Prostate gland (tissue), 2 donors: ENCODE measurements at regions not wholly inside any gene's neighbourhood (a gene's known extent, or its start where the extent isn't known, plus 50 kb on each side); places are given as distances from the start of the nearest gene placed in this dataset.

Experiments used
- DNase-seq: peaks from one replicate; pipeline ENCODE4 v3.0.0-alpha.2; 2019; ENCODE audit warnings: low spot score
- H3K27ac ChIP-seq, 2 donors: fragments of 200-600 bp; sonication (generic); 2 replicates each; pipeline ENCODE4 v1.5.1; 2017 to 2019
- H3K27me3 ChIP-seq: fragments of 200-600 bp; sonication (generic); replicated peaks from 2 replicates; pipeline ENCODE4 v1.5.1; 2019; ENCODE audit not compliant: insufficient read depth
- H3K36me3 ChIP-seq, 2 donors: fragments of 200-600 bp; sonication (generic); 1 replicate in 1 of 2; 2 replicates in 1 of 2; pipeline versions ENCODE4 v1.5.1 to v1.8.1; 2017 to 2019
- H3K4me1 ChIP-seq: fragments of 200-600 bp; sonication (generic); replicated peaks from 2 replicates; pipeline ENCODE4 v1.5.1; 2019
- H3K4me3 ChIP-seq, 2 donors: fragments of 200-600 bp; sonication (generic); 2 replicates each; pipeline ENCODE4 v1.5.1; 2017 to 2019
- H3K9me3 ChIP-seq: fragments of 200-600 bp; sonication (generic); 2 replicates; pipeline ENCODE4 v1.5.1; 2017
- POLR2A ChIP-seq: fragments of 450-650 bp; IDR thresholded peaks from one replicate; pipeline ENCODE4 v1.6.1; 2016; ENCODE audit warnings: antibody characterized with exemption, mild to moderate bottlenecking
- POLR2AphosphoS5 ChIP-seq: sonication (generic); formaldehyde crosslinking; IDR thresholded peaks from one replicate; pipeline ENCODE4 v1.6.1; 2017; ENCODE audit warnings: antibody characterized with exemption
- WGBS: methylation state at CpG from one replicate; pipeline ENCODE4 v1.1.5; 2018; 5-methylcytosine and 5-hydroxymethylcytosine counted together
- intact Hi-C: fragments of 100-400 bp; cut with DNase I; formaldehyde crosslinking; loops from one replicate; pipeline ENCODE4 v1.14.2; 2022
- TF ChIP-seq, protein P1 (sequence below), 4 experiments: fragments of 200-600 bp in 2 of 4; fragments of 450-650 bp in 2 of 4; sonication (generic) in 2 of 4; IDR thresholded peaks; 1 replicate in 3 of 4; 2 replicates in 1 of 4; pipeline ENCODE4 v1.5.1; 2016 to 2019; ENCODE audit warnings: antibody characterized with exemption in 4 of 4, mild to moderate bottlenecking in 2 of 4, moderate library complexity in 2 of 4

DNA sequence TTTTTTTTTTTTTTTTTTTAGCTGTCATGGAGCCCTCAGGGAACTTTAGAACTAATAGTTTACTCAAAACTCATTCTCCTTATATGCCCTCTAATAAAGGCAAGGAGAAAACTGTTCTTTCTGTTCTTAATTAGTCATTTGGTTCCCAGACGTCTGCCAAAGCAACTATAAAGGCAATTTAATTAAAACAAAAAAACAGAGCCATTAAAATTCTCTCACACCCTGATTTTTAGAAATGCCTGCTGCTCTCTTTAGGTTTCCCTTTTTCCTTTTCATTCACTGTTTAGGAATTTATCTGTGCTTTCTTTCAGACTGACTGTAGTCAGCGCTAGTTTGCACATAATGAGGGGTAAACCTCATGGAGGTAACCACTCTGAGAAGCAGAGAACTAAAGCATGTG, 463.6 kb upstream of the THRB start:
- intact Hi-C loops = no loop called here
- no peaks in the 10 kb centered on the region for H3K4me1 ChIP-seq
- H3K36me3 ChIP-seq = no peaks in the 10 kb centered on the region
- no peak overlapping the region for H3K27ac ChIP-seq
- 46% methylated on average over 2 of the region's 2 CpGs for WGBS
- DNase-seq = no peak
- no peaks in the 10 kb centered on the region for H3K9me3 ChIP-seq
- TF ChIP-seq POLR2AphosphoS5 (no peak), POLR2A (no peak)
- TF ChIP-seq, protein P1, sequence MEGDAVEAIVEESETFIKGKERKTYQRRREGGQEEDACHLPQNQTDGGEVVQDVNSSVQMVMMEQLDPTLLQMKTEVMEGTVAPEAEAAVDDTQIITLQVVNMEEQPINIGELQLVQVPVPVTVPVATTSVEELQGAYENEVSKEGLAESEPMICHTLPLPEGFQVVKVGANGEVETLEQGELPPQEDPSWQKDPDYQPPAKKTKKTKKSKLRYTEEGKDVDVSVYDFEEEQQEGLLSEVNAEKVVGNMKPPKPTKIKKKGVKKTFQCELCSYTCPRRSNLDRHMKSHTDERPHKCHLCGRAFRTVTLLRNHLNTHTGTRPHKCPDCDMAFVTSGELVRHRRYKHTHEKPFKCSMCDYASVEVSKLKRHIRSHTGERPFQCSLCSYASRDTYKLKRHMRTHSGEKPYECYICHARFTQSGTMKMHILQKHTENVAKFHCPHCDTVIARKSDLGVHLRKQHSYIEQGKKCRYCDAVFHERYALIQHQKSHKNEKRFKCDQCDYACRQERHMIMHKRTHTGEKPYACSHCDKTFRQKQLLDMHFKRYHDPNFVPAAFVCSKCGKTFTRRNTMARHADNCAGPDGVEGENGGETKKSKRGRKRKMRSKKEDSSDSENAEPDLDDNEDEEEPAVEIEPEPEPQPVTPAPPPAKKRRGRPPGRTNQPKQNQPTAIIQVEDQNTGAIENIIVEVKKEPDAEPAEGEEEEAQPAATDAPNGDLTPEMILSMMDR (IDR thresholded peaks at IDR 0.05) = no peak
- no peak overlapping the region for H3K4me3 ChIP-seq
- no peaks in the 10 kb centered on the region for H3K27me3 ChIP-seq

- Histone ChIP-seq H3K27me3 (no peaks in the 10 kb centered on the region), H3K4me1 (no peaks in the 10 kb centered on the region), H3K4me3 (no peak overlapping the region), H3K36me3 (no peaks in the 10 kb centered on the region), H3K27ac (no peak overlapping the region), H3K9me3 (no peaks in the 10 kb centered on the region)
- 86% methylated on average over 5 of the region's 5 CpGs for WGBS
- TF ChIP-seq POLR2A = no peak
- TF ChIP-seq POLR2AphosphoS5 = no peak
- TF ChIP-seq, protein P1 (IDR thresholded peaks at IDR 0.05) = no peak
- intact Hi-C loops = no loop called here
- no peak for DNase-seq
These were observed 464.3 kb upstream of the THRB start for GRCh38 chr3:24958910-24959447.

GRCh38 chr3:24963762-24964625, 464.1 kb upstream of the RARB start:
- no peak for DNase-seq
- intact Hi-C loops = loop anchor here (5.0 to 10.0 kb wide), 2 partner anchors 189 to 628 kb away; no protein-coding TSS in a partner anchor
- TF ChIP-seq, protein P1 (IDR thresholded peaks at IDR 0.05) = peak; percentile 39 to 71 (median 55)
- no peak for TF ChIP-seq POLR2A
- TF ChIP-seq POLR2AphosphoS5 = no peak
- Histone ChIP-seq H3K27ac (no peak overlapping the region), H3K36me3 (no peaks in the 10 kb centered on the region), H3K4me1 (no peaks in the 10 kb centered on the region), H3K9me3 (no peaks in the 10 kb centered on the region), H3K27me3 (no peaks in the 10 kb centered on the region), H3K4me3 (no peak overlapping the region)
- 59% methylated on average over 2 of the region's 2 CpGs for WGBS

- Histone ChIP-seq H3K27me3 (no peaks in the 10 kb centered on the region), H3K4me1 (no peaks in the 10 kb centered on the region), H3K4me3 (no peak overlapping the region), H3K9me3 (no peaks in the 10 kb centered on the region), H3K27ac (no peak overlapping the region), H3K36me3 (no peaks in the 10 kb centered on the region)
- intact Hi-C loops = loop anchor here (10.0 kb wide), 1 partner anchor 191 kb away; no protein-coding TSS in a partner anchor
- no peak for DNase-seq
- WGBS = 88% methylated on average over 2 of the region's 2 CpGs
- no peak for TF ChIP-seq POLR2A
- no peak for TF ChIP-seq POLR2AphosphoS5
- TF ChIP-seq, protein P1 (IDR thresholded peaks at IDR 0.05) = no peak
These were observed 462.2 kb upstream of the RARB start for GRCh38 chr3:24965706-24966385.
